ENCODE measurements at regions not wholly inside any gene's neighbourhood (a gene's known extent, or its start where the extent isn't known, plus 50 kb on each side); places are given as distances from the start of the nearest gene placed in this dataset.

GRCh38 chr16:73315645-73316044, 267.7 kb upstream of the ZFHX3 start:
- TF ChIP-seq CTCF (optimal IDR thresholded peaks at IDR 0.05 in 1 of 3, IDR thresholded peaks at IDR 0.05 in 1 of 3, conservative IDR thresholded peaks at IDR 0.05 in 1 of 3; ENCODE audit: extremely low read depth in 1 of 3, insufficient read depth in 2 of 3, low read length in 3 of 3) (no peak), EZH2 (IDR thresholded peaks at IDR 0.05; ENCODE audit: low read length) (no peak)

All from keratinocyte (primary cell).